Left ventricle myocardium inferior (tissue), 1 donor: ENCODE measurements at regions not wholly inside any gene's neighbourhood (a gene's known extent, or its start where the extent isn't known, plus 50 kb on each side); places are given as distances from the start of the nearest gene placed in this dataset.
"Not testable (repeated sequence)": the region's sequence is repeated elsewhere in the genome, so short reads cannot be mapped to it uniquely, and the experiment has no call there.

Experiments
- DNase-seq: peaks from one replicate; pipeline ENCODE4 v3.0.0-alpha.2; 2020
- H3K27ac ChIP-seq: fragments of 200-600 bp; replicated peaks from 2 replicates; pipeline ENCODE4 v1.8.0; 2021
- H3K27me3 ChIP-seq: fragments of 200-600 bp; 2 replicates; pipeline ENCODE4 v1.8.0; 2021; ENCODE audit warnings: low read depth
- H3K36me3 ChIP-seq: fragments of 200-600 bp; 2 replicates; pipeline ENCODE4 v1.8.0; 2021
- H3K4me1 ChIP-seq: fragments of 200-600 bp; 2 replicates; pipeline ENCODE4 v1.8.0; 2021
- H3K4me3 ChIP-seq: fragments of 200-600 bp; 2 replicates; pipeline ENCODE4 v1.8.0; 2021; ENCODE audit warnings: mild to moderate bottlenecking, moderate library complexity
- H3K9me3 ChIP-seq: fragments of 200-600 bp; replicated peaks from 2 replicates; pipeline ENCODE4 v1.8.0; 2021
- CTCF ChIP-seq: fragments of 200-600 bp; IDR thresholded peaks from 2 replicates; pipeline ENCODE4 v1.8.0; 2021; ENCODE audit warnings: antibody characterized with exemption, mild to moderate bottlenecking, borderline replicate concordance
- intact Hi-C: fragments of 100-400 bp; cut with micrococcal nuclease; formaldehyde crosslinking; loops from one replicate; pipeline ENCODE4 v1.11.0; 2022
- donor health status: DM: no; HTN: yes; CAD: no; lungs with severe emphysema.

DNA sequence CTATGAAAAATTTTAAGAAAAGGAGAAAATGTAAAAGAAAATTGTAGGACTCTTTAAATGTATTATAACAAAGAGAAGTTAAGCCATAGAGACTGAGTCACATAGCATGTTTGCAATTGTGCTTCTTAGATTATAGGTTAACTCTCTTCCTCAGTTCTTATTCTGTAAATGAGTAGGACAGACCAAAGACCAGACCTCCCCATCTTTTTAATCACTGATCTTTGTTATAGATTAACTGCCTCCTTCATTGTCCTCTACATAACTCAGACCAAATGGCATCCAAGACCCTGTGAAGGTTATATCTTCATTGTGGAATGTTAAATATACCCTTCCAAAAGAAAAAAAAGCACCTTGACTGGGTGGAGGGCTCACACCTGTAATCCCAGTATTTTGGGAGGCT is 316.9 kb upstream of the LRRTM4 start:
- Histone ChIP-seq H3K27ac (no peak overlapping the region), H3K4me1 (no peaks in the 10 kb centered on the region), H3K36me3 (no peaks in the 10 kb centered on the region), H3K4me3 (no peak overlapping the region), H3K9me3 (peaks cover 28% of the 10 kb centered on the region), H3K27me3 (no peaks in the 10 kb centered on the region)
- DNase-seq, result no peak
- intact Hi-C loops, result no loop called here
- no peak for TF ChIP-seq CTCF

- no peaks in the 10 kb centered on the region for H3K27me3 ChIP-seq
- H3K4me3 ChIP-seq, result no peak overlapping the region
- H3K36me3 ChIP-seq, result no peaks in the 10 kb centered on the region
- H3K4me1 ChIP-seq, result no peaks in the 10 kb centered on the region
- peaks cover 8% of the 10 kb centered on the region for H3K9me3 ChIP-seq
- H3K27ac ChIP-seq, result no peak overlapping the region
- TF ChIP-seq CTCF, result no peak
- intact Hi-C loops, result no loop called here
- DNase-seq, result no peak
Measured at GRCh38 chr2:77862120-77862519, 339.9 kb upstream of the LRRTM4 start.

- H3K27me3 ChIP-seq, result no peaks in the 10 kb centered on the region
- no peak for DNase-seq
Measured at GRCh38 chr2:77864426-77864825, 342.2 kb upstream of the LRRTM4 start.

GRCh38 chr2:77866661-77867060 is 344.5 kb upstream of the LRRTM4 start:
- Histone ChIP-seq H3K27me3 (no peaks in the 10 kb centered on the region), H3K36me3 (no peaks in the 10 kb centered on the region), H3K4me3 (no peak overlapping the region), H3K4me1 (no peaks in the 10 kb centered on the region), H3K9me3 (no peaks in the 10 kb centered on the region), H3K27ac (no peak overlapping the region)
- no peak for DNase-seq
- TF ChIP-seq CTCF, result no peak
- intact Hi-C loops, result no loop called here

More at GRCh38 chr2:77864426-77864825, 342.2 kb upstream of the LRRTM4 start:
- intact Hi-C loops, result no loop called here
- H3K27ac ChIP-seq, result no peak overlapping the region
- no peaks in the 10 kb centered on the region for H3K9me3 ChIP-seq
- no peak overlapping the region for H3K4me3 ChIP-seq
- no peak for TF ChIP-seq CTCF
- H3K36me3 ChIP-seq, result no peaks in the 10 kb centered on the region
- no peaks in the 10 kb centered on the region for H3K4me1 ChIP-seq

DNA sequence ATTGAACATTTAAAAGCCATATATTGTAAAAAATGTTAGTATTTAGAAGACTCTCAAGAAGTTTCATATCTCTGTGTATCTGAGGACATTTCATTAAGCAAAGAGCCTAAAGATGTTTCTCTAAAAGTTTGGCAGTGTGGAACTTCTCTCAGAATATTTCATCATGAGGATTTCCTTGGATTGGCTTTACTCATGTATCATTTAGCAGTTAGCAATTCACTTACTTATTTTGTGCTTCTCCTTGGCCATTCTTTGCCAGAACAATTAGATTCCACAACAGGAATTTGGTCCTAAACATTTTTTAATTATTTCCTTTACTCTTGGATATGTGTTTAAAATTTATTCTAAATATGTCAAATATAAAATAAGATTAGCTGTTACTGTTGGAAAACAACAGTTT is 345.0 kb upstream of the LRRTM4 start:
- no peak for TF ChIP-seq CTCF
- Histone ChIP-seq H3K27me3 (no peaks in the 10 kb centered on the region), H3K4me3 (no peak overlapping the region), H3K36me3 (no peaks in the 10 kb centered on the region), H3K27ac (no peak overlapping the region), H3K9me3 (peaks cover under 1% of the 10 kb centered on the region), H3K4me1 (no peaks in the 10 kb centered on the region)
- no peak for DNase-seq
- intact Hi-C loops, result no loop called here

- Histone ChIP-seq H3K4me1 (no peaks in the 10 kb centered on the region), H3K27ac (no peak overlapping the region), H3K36me3 (no peaks in the 10 kb centered on the region), H3K4me3 (no peak overlapping the region), H3K9me3 (peaks cover 2% of the 10 kb centered on the region), H3K27me3 (no peaks in the 10 kb centered on the region)
- intact Hi-C loops, result no loop called here
- no peak for TF ChIP-seq CTCF
- no peak for DNase-seq
Measured at GRCh38 chr2:77873506-77873905, 351.3 kb upstream of the LRRTM4 start.

GRCh38 chr2:77900211-77900610 is 378.0 kb upstream of the LRRTM4 start:
- H3K4me1 ChIP-seq, H3K9me3 ChIP-seq, intact Hi-C loops, H3K4me3 ChIP-seq, H3K27ac ChIP-seq, H3K36me3 ChIP-seq, DNase-seq, H3K27me3 ChIP-seq: not testable (repeated sequence)
